ENCODE measurements at regions not wholly inside any gene's neighbourhood (a gene's known extent, or its start where the extent isn't known, plus 50 kb on each side); places are given as distances from the start of the nearest gene placed in this dataset.
"Not testable (repeated sequence)": the region's sequence is repeated elsewhere in the genome, so short reads cannot be mapped to it uniquely, and the experiment has no call there.

DNA sequence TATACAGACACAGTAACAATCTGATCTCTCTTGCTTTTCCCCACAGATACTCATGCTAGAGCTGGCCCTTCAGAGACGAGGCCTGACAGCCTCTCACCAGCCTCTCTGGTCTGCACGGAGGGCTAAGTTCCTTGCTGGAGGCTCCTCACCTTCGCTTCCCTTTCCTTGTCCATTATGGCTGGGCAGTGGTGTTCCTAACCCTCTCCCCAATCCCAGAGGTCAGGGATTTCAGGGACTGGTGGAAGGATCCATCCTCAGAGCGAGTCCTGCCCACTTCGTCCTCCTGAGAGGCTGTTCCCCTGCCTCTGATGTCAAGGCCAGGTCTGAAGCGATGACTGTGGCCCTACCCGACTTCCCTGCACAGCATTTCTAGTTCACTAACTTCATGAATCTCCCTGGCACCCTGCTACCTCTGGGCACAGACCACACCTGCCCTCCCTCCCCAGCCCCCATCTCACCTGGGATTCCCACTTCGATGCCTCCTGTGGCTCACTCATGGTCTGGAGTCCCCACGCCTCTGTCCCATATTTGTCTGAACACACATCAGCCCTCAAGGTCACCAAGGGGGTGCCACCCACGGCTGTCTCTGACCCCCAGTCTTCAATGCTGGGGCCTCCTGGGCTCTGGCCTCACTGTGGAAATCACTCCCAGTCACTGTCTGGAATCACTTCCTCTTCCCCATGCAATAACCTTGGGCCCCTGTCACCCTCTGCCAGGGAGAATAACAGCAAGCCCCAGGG lies 124.9 kb upstream of the PRR20G start:
- Histone ChIP-seq H3K27me3 (ENCODE audit: low read depth, low read length) (peaks cover 35% of the 10 kb centered on the region), H3K4me3 (ENCODE audit: low read length) (no peak overlapping the region)

DNA sequence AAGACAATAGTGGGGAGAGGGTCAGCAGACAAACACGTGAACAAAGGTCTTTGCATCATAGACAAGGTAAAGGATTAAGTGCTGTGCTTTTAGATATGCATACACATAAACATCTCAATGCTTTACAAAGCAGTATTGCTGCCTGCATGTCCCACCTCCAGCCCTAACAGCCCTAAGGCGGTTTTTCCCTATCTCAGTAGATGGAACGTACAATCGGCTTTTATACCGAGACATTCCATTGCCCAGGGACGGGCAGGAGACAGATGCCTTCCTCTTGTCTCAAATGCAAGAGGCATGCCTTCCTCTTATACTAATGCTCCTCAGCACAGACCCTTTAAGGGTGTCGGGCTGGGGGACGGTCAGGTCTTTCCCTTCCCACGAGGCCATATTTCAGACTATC lies 124.0 kb upstream of the PRR20G start:
- not testable (repeated sequence) for H3K36me3 ChIP-seq (replicated peaks; ENCODE audit: low read depth, low read length)

More for the DNA sequence above, 124.9 kb upstream of the PRR20G start:
- Histone ChIP-seq H2AFZ (ENCODE audit: low read depth, low read length) (no peak overlapping the region), H4K20me1 (ENCODE audit: insufficient read depth, low read length) (no peaks in the 10 kb centered on the region), H3K79me2 (ENCODE audit: low read length) (no peaks in the 10 kb centered on the region), H3K4me1 (ENCODE audit: low read length) (no peaks in the 10 kb centered on the region), H3K27ac (ENCODE audit: low read length) (no peak overlapping the region), H3K4me2 (ENCODE audit: low read length) (no peak overlapping the region), H3K9me3 (ENCODE audit: insufficient read depth, low read length) (no peaks in the 10 kb centered on the region), H3K9ac (ENCODE audit: low read length) (no peak overlapping the region), H3K36me3 (replicated peaks; ENCODE audit: low read depth, low read length) (no peaks in the 10 kb centered on the region)
- TF ChIP-seq, protein P1, sequence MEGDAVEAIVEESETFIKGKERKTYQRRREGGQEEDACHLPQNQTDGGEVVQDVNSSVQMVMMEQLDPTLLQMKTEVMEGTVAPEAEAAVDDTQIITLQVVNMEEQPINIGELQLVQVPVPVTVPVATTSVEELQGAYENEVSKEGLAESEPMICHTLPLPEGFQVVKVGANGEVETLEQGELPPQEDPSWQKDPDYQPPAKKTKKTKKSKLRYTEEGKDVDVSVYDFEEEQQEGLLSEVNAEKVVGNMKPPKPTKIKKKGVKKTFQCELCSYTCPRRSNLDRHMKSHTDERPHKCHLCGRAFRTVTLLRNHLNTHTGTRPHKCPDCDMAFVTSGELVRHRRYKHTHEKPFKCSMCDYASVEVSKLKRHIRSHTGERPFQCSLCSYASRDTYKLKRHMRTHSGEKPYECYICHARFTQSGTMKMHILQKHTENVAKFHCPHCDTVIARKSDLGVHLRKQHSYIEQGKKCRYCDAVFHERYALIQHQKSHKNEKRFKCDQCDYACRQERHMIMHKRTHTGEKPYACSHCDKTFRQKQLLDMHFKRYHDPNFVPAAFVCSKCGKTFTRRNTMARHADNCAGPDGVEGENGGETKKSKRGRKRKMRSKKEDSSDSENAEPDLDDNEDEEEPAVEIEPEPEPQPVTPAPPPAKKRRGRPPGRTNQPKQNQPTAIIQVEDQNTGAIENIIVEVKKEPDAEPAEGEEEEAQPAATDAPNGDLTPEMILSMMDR (IDR thresholded peaks at IDR 0.05; ENCODE audit: low read depth, low read length) = no peak
- no peak for TF ChIP-seq EZH2phosphoT487 (IDR thresholded peaks at IDR 0.05; ENCODE audit: low read depth)

DNA sequence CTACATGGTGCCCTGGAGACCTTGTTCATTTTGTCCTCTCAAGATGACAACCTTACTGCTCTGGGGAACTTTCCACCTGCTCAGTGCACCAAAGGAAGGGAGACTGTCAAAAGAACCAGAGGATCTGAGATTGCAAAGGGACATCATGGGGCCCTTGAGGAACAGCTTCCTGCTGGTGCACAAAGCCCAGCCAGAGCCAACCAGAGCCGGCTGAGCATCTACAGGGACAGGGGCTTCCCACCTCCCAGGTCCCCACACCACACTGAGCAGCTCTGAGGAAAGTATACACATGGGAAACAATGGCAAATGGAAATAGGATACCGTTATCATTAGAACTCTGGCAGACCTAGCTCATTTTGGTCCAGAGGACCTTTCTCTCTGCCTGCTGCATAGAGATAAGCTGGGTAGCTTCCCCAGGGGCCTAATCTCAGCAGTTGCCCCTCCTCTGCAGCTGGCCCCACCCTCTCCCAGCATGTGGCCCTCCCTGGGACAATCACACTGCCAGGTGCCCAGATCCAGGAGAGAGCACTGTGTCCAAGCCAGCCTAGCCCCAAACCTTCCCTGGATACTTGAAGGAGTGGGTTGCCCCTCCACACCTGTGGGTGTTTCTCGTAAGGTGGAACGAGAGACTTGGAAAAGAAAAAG lies 123.4 kb upstream of the PRR20G start:
- Histone ChIP-seq H3K9me3 (ENCODE audit: insufficient read depth, low read length) (no peaks in the 10 kb centered on the region), H3K4me1 (ENCODE audit: low read length) (no peaks in the 10 kb centered on the region), H3K27me3 (ENCODE audit: low read depth, low read length) (peaks cover 19% of the 10 kb centered on the region), H3K27ac (ENCODE audit: low read length) (no peak overlapping the region), H3K4me3 (ENCODE audit: low read length) (no peak overlapping the region), H3K79me2 (ENCODE audit: low read length) (no peaks in the 10 kb centered on the region), H3K36me3 (replicated peaks; ENCODE audit: low read depth, low read length) (no peaks in the 10 kb centered on the region), H2AFZ (ENCODE audit: low read depth, low read length) (no peak overlapping the region), H3K9ac (ENCODE audit: low read length) (no peak overlapping the region), H3K4me2 (ENCODE audit: low read length) (no peak overlapping the region), H4K20me1 (ENCODE audit: insufficient read depth, low read length) (no peaks in the 10 kb centered on the region)
- TF ChIP-seq, protein P1 (IDR thresholded peaks at IDR 0.05; ENCODE audit: low read depth, low read length) = no peak
- TF ChIP-seq EZH2phosphoT487 (IDR thresholded peaks at IDR 0.05; ENCODE audit: low read depth) = no peak

More for the DNA sequence above, 124.0 kb upstream of the PRR20G start:
- H4K20me1 ChIP-seq (ENCODE audit: insufficient read depth, low read length); H3K27ac ChIP-seq (ENCODE audit: low read length); H3K4me1 ChIP-seq (ENCODE audit: low read length); H2AFZ ChIP-seq (ENCODE audit: low read depth, low read length); H3K4me2 ChIP-seq (ENCODE audit: low read length); H3K4me3 ChIP-seq (ENCODE audit: low read length); H3K9ac ChIP-seq (ENCODE audit: low read length); H3K9me3 ChIP-seq (ENCODE audit: insufficient read depth, low read length); H3K79me2 ChIP-seq (ENCODE audit: low read length): not testable (repeated sequence)
- H3K27me3 ChIP-seq (ENCODE audit: low read depth, low read length) = peaks cover 26% of the 10 kb centered on the region

DNA sequence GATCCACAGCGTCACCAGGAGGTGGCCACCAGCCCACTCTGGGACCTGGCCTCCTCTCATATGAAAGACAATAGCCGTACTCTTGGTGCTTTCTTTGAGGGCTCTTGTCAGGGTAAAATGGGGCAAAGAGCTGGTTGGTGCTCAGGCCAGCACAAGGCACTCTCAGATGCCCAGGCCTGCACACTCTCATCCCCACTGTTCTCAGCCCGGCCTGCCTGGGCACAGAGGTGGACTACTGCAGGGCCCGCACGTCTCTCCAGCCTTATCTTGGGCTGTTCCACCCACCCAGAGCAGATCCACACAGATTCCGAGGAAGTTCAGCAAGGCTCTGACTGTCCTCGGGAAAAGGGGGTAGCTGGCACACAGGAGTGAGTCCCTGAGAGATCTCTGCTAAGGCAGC lies 122.8 kb upstream of the PRR20G start:
- no peak overlapping the region for H3K27ac ChIP-seq (ENCODE audit: low read length)
- no peak overlapping the region for H3K4me2 ChIP-seq (ENCODE audit: low read length)
- no peaks in the 10 kb centered on the region for H4K20me1 ChIP-seq (ENCODE audit: insufficient read depth, low read length)
- H3K79me2 ChIP-seq (ENCODE audit: low read length) = no peaks in the 10 kb centered on the region
- H3K4me1 ChIP-seq (ENCODE audit: low read length) = no peaks in the 10 kb centered on the region
- no peaks in the 10 kb centered on the region for H3K36me3 ChIP-seq (replicated peaks; ENCODE audit: low read depth, low read length)
- H2AFZ ChIP-seq (ENCODE audit: low read depth, low read length) = no peak overlapping the region
- H3K9ac ChIP-seq (ENCODE audit: low read length) = no peak overlapping the region
- H3K4me3 ChIP-seq (ENCODE audit: low read length) = no peak overlapping the region
- no peaks in the 10 kb centered on the region for H3K9me3 ChIP-seq (ENCODE audit: insufficient read depth, low read length)
- peaks cover 18% of the 10 kb centered on the region for H3K27me3 ChIP-seq (ENCODE audit: low read depth, low read length)
- TF ChIP-seq, protein P1 (IDR thresholded peaks at IDR 0.05; ENCODE audit: low read depth, low read length) = no peak
- TF ChIP-seq EZH2phosphoT487 (IDR thresholded peaks at IDR 0.05; ENCODE audit: low read depth) = no peak
